VCaP (cell line): ENCODE measurements at regions not wholly inside any gene's neighbourhood (a gene's known extent, or its start where the extent isn't known, plus 50 kb on each side); places are given as distances from the start of the nearest gene placed in this dataset.

Experiments
- H3K27ac ChIP-seq: fragments of 450-650 bp; 2 replicates; pipeline ENCODE4 v1.5.1; 2017
- TF ChIP-seq, protein P1 (sequence below): fragments of 450-650 bp; conservative IDR thresholded peaks from 2 replicates; pipeline ENCODE4 v1.5.1; 2017; ENCODE audit warnings: mild to moderate bottlenecking, moderate library complexity

DNA sequence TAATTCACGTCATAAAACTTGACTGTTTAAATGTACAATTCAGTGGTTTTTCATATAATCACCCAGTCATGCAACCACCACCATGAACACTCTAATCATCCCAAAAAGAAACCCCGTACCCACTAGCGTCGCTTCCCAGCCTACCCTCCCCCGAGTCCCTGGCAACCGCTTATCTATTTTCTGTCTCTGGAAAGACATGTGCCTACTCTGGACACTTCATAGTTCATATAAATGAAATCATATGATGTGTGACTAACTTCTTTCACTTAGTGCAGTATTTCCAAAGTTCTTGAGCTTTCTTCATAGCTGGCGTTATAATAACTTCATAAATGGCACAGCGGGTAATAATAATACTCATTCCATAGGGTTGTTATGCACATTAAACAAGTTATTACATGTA is 215.2 kb downstream of the MYLK4 start:
- TF ChIP-seq, protein P1, sequence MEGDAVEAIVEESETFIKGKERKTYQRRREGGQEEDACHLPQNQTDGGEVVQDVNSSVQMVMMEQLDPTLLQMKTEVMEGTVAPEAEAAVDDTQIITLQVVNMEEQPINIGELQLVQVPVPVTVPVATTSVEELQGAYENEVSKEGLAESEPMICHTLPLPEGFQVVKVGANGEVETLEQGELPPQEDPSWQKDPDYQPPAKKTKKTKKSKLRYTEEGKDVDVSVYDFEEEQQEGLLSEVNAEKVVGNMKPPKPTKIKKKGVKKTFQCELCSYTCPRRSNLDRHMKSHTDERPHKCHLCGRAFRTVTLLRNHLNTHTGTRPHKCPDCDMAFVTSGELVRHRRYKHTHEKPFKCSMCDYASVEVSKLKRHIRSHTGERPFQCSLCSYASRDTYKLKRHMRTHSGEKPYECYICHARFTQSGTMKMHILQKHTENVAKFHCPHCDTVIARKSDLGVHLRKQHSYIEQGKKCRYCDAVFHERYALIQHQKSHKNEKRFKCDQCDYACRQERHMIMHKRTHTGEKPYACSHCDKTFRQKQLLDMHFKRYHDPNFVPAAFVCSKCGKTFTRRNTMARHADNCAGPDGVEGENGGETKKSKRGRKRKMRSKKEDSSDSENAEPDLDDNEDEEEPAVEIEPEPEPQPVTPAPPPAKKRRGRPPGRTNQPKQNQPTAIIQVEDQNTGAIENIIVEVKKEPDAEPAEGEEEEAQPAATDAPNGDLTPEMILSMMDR = no peak
- H3K27ac ChIP-seq = no peak overlapping the region

DNA sequence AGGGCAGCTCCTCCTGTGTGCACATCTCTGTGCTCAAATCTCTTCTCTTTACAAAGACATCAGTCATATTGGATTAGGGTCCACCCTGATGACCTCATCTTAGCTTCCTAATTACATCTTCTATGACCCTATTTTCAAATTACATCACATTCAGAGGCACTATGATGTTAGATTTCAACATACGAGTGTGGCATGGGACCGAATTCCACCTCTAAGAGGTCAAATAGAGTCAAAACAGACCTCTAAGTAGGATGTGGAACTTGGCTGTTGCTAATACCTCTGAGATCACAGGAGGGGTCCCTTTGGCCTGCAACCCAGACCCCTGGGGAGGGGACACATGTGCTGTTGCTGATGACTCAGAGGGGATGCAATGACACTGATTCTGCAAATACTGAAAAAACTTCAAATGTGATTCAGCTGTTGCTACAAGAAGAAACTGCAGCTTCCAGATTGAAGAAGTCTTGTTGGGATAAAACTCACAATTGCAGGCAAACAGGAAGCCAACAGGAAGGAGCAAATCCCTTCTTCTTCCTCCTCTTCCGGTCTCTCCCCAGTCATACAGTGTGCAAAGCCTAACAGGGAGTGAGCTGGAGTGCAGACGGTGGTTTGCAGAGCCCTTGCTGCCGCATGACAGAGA is 216.2 kb downstream of the MYLK4 start:
- TF ChIP-seq, protein P1 = no peak
- H3K27ac ChIP-seq = no peak overlapping the region

DNA sequence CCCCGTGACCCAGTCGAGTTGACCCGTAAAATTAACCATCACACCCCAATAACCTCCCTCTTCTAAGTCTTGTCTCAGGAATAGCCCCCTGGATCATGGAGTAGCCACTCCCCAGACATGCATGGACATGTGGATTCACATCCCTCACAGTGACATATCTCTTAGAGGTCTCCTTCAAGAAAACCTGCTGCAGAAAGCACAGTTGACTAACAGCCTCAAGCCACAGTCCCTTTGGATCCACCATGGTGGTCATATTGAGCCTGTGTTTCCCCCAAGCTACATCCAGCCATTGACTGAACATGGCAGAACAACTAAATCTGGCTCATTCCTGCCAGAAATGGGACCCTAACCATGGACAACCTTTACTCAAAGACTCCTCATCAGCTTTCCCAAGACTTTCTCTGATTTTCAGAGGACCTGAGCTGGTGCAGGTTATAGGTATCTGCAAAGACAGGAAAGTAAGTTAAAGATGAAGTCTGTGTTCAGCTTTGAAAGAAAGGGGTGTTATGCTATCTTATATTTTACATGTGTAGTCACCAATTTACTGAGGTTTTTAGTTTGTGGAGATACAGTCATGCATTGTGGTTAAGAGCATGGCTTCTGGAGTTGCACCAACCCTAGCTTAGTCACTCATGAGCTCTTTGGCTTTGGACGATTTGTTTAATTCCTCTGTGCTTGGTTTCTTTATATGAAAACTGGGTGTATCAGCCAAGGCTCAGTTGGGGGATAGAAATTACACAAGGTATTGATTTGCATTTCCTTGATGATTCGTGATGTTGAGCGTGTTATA is 219.1 kb downstream of the MYLK4 start:
- no peak overlapping the region for H3K27ac ChIP-seq
- TF ChIP-seq, protein P1 = no peak

DNA sequence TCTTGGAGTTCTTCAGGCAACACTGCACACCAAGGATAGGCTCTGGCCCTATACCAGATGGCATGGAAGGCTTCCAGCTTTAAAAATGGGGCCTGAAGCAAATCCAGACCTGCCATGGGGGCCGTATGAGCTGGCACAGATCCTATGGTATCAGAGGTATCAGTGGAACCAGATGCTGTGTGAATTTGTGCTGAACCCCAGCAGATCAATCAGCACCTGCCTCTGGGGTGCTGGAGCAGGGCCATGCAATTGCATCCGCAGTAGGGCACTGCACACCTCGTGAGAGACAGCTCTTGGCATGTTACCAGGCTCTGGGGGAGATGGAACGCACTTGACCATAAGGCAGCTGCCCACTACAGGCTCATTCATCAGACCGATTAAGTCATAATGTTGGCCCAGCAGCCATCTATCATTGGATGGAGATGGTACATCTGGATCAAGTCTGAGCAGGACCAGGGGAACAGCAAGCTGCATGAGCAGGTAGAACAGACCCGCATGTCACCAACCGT is 221.5 kb downstream of the MYLK4 start:
- H3K27ac ChIP-seq = no peak overlapping the region
- TF ChIP-seq, protein P1 = no peak

DNA sequence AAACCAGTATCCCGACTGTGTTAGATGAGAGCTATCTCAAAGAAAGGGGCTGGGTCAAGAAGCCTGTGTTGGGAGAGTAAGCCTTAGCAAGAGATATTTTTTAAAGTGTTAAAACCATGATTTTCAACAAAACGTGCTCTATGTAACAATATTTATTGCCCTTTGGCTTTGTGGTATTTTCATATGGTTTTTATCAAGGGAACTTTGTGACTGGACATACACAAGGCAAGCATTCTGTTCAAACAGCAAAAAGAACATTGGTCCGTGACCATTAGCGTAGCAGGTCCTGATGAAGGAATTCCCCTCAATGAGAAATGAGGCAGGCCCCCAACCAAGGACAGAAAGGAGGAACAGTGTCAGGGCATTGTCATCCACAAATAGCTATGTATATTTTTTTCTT is 222.6 kb downstream of the MYLK4 start:
- TF ChIP-seq, protein P1 = no peak
- H3K27ac ChIP-seq = no peak overlapping the region

DNA sequence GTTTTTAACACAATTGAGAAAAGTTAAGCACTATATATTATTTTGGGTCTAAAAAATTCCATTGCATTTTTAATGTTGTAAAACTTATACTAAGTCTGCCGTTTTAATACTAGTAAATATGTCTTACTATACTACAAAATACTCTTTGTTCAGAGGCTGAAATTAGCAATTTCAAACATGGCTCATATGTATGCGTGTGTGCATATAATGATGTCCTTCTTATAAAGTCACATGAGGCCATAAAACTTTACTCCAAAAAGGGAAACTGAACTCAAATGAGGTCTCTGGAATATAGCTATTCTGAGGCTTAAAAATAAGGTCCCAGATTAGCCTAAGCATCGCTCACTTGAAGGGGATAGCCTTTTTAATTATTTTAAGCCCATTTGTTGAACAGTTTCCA is 224.0 kb downstream of the MYLK4 start:
- TF ChIP-seq, protein P1 = no peak
- H3K27ac ChIP-seq = no peak overlapping the region

DNA sequence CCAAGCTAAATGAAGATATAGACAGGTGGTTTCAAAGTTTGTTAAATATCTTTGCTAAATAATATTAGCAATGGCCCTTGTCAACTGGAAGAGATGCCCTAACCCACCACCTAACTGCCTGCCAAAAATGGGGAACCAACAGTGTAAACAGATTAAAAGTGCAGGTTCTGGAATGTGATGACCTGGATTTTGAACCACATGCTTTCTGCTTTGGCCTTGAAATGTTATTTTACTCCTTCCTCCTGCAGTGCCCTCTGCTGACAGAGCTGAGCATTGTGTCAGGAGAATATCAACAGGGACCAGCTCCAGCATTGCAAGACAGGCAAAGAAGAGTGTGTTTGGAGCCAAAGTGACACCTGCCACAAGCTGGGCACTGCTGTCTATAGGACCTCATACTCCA is 226.6 kb downstream of the MYLK4 start:
- no peak overlapping the region for H3K27ac ChIP-seq
- TF ChIP-seq, protein P1 = no peak; the same call in 1 of the 2 replicates
